Upper lobe of left lung (tissue), 4 donors: ENCODE measurements at regions not wholly inside any gene's neighbourhood (a gene's known extent, or its start where the extent isn't known, plus 50 kb on each side); places are given as distances from the start of the nearest gene placed in this dataset.

Experiments used
- EP300 ChIP-seq, 4 donors: sonication (generic); formaldehyde crosslinking; IDR thresholded peaks; one replicate each; pipeline ENCODE4 v1.5.1; 2017; ENCODE audit warnings: antibody characterized with exemption in 4 of 4, control low read depth in 2 of 4
- POLR2A ChIP-seq, 4 donors: fragments of 450-650 bp; IDR thresholded peaks; one replicate each; pipeline ENCODE4 v1.5.1; 2016 to 2017; ENCODE audit warnings: antibody characterized with exemption in 4 of 4, mild to moderate bottlenecking in 2 of 4
- POLR2AphosphoS5 ChIP-seq, 2 donors: sonication (generic); formaldehyde crosslinking; IDR thresholded peaks; one replicate each; pipeline ENCODE4 v1.5.1; 2017; ENCODE audit warnings: antibody characterized with exemption in 2 of 2
- TF ChIP-seq, protein P1 (sequence below), 6 experiments: fragments of 450-650 bp in 4 of 6; fragments of 200-600 bp in 2 of 6; sonication (generic) in 2 of 6; IDR thresholded peaks; one replicate each; pipeline ENCODE4 v1.5.1; 2016 to 2019; ENCODE audit warnings: antibody characterized with exemption in 6 of 6

DNA sequence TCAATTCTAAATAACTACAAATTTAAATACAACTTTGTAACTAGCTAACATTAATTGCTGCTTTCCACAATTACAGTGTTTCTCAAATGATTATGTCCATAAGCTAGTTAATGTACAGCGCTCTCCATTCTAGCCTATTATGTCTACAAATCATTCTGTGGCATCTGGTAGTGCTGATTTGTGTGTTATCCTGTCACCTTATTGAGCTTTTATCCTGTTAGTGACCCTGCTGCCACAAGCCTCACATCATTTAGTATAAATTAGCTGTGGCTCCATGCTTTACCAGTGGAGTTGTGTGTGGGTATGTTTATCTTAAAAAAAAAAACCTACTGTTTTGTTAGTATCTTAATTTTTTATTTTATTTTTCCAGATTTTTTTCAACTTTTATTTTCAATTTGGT is 112.6 kb upstream of the PJA2 start:
- TF ChIP-seq, protein P1, sequence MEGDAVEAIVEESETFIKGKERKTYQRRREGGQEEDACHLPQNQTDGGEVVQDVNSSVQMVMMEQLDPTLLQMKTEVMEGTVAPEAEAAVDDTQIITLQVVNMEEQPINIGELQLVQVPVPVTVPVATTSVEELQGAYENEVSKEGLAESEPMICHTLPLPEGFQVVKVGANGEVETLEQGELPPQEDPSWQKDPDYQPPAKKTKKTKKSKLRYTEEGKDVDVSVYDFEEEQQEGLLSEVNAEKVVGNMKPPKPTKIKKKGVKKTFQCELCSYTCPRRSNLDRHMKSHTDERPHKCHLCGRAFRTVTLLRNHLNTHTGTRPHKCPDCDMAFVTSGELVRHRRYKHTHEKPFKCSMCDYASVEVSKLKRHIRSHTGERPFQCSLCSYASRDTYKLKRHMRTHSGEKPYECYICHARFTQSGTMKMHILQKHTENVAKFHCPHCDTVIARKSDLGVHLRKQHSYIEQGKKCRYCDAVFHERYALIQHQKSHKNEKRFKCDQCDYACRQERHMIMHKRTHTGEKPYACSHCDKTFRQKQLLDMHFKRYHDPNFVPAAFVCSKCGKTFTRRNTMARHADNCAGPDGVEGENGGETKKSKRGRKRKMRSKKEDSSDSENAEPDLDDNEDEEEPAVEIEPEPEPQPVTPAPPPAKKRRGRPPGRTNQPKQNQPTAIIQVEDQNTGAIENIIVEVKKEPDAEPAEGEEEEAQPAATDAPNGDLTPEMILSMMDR (IDR thresholded peaks at IDR 0.05): no peak
- TF ChIP-seq POLR2AphosphoS5 (IDR thresholded peaks at IDR 0.05) (no peak), EP300 (IDR thresholded peaks at IDR 0.05) (no peak), POLR2A (IDR thresholded peaks at IDR 0.05) (no peak)
